ENCODE measurements at regions not wholly inside any gene's neighbourhood (a gene's known extent, or its start where the extent isn't known, plus 50 kb on each side); places are given as distances from the start of the nearest gene placed in this dataset.
"Not testable (repeated sequence)": the region's sequence is repeated elsewhere in the genome, so short reads cannot be mapped to it uniquely, and the experiment has no call there.

- Histone ChIP-seq H3K27ac (ENCODE audit: low read depth) (no peak overlapping the region), H3K4me1 (ENCODE audit: insufficient read depth) (peaks cover 2% of the 10 kb centered on the region), H3K36me3 (ENCODE audit: insufficient read depth) (no peaks in the 10 kb centered on the region), H3K4me3 (ENCODE audit: low read depth, low read length) (no peak overlapping the region)
- WGBS, result 87% methylated on average over 5 of the region's 5 CpGs
- no peak for DNase-seq (ENCODE audit: extremely low spot score)
Observed at GRCh38 chr10:57890691-57891090, 377.0 kb downstream of the IPMK start.

GRCh38 chr10:57885618-57885968 lies 382.1 kb downstream of the IPMK start:
- not testable (repeated sequence) for H3K27ac ChIP-seq (ENCODE audit: low read depth); H3K36me3 ChIP-seq (ENCODE audit: insufficient read depth); DNase-seq (ENCODE audit: extremely low spot score); H3K4me3 ChIP-seq (ENCODE audit: low read depth, low read length); H3K4me1 ChIP-seq (ENCODE audit: insufficient read depth)
- WGBS, result 60% methylated on average over 5 of the region's 5 CpGs

DNA sequence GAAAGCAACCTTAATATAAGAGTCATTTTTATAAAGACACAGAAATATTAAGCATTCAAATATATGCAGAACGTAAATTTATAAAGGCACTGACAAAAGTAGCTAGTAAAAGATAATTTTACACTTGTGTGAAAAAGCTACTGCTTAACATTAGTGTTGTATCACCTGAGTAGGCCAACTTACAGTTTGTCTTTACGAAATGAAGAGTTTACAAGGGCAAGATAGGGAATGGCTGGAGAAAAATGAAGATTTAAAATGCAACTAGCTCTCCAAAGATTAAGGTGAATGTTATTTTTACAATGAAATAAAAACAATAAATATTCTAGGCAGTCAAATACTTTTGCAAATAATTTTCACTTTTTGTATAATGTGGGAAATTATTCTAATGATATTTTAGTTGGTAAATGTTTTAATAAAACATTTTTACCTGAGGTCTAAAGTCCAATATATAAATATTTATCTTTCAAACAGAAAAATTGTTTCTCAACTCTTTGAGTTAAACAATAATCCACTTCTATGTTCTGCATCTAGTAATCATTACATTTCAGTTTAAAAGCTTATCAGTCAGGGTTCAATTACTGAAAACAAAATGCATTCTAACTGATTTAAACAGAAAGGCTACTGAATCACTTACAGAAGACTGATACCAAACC lies 382.6 kb downstream of the IPMK start:
- H3K4me1 ChIP-seq (ENCODE audit: insufficient read depth), result no peaks in the 10 kb centered on the region
- WGBS, result 66% methylated on average over 2 of the region's 2 CpGs
- H3K4me3 ChIP-seq (ENCODE audit: low read depth, low read length), result no peak overlapping the region
- DNase-seq (ENCODE audit: extremely low spot score), result no peak
- H3K27ac ChIP-seq (ENCODE audit: low read depth), result no peak overlapping the region
- no peaks in the 10 kb centered on the region for H3K36me3 ChIP-seq (ENCODE audit: insufficient read depth)

DNA sequence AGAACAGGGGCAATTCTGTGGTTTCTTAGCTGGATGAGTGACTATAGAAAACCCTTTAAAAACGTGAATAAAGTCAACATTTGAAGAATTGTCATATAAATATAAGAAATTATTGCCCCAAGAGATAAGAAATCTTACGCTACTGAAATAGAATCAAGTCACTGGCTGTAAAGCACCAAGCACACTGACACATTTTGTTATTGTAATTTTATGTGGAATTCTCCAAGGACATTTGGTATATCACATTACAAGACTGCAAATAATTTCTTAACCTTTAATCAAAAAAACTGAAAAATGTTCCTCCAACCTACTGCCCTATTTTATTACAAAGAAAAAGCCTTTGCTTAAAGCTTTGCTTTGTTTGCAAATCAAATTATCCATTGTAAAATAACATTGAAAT lies 383.3 kb downstream of the IPMK start:
- 40% methylated on average over 2 of the region's 2 CpGs for WGBS
- Histone ChIP-seq H3K27ac (ENCODE audit: low read depth) (no peak overlapping the region), H3K36me3 (ENCODE audit: insufficient read depth) (no peaks in the 10 kb centered on the region), H3K4me1 (ENCODE audit: insufficient read depth) (no peaks in the 10 kb centered on the region), H3K4me3 (ENCODE audit: low read depth, low read length) (no peak overlapping the region)
- no peak for DNase-seq (ENCODE audit: extremely low spot score)

DNA sequence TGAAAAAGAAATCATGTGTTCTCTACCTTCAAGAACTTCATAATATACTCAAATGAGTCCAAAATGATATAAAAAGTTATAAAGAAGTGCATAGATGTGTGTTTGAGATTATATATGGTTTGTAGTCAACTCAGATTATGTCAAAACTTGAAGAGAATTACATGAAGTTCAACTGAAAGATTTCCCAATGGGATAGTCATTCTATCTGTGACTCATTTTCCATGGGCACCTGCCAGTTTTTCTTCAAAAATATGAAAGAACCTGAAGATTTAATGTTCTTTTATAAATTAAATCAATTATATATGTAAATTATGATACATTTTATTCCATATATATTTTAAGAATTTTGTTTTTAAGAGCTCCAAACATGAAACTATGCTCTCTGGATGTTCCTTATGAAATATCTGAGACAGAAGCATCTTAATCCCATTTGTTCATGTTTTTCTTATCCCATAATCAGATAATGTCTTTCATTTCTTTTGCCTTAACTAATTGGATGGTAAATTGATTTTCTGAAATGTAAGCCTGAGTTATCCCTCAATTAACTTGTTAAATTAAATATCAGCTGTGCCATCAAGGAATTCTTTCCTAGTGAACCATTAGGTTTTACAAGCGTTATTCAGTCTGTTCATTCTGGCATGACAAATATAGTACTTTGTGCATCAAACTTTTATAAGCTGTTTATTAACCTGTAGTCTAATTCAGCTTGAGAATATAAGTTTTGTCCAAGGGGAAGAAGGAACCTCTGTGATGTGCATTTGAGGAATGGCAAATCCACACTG lies 387.1 kb downstream of the IPMK start:
- H3K4me3 ChIP-seq (ENCODE audit: low read depth, low read length), result no peak overlapping the region
- H3K27ac ChIP-seq (ENCODE audit: low read depth), result no peak overlapping the region
- H3K36me3 ChIP-seq (ENCODE audit: insufficient read depth), result no peaks in the 10 kb centered on the region
- H3K4me1 ChIP-seq (ENCODE audit: insufficient read depth), result no peaks in the 10 kb centered on the region
- WGBS, result 77% methylated on average over 1 of the region's 1 CpG
- no peak for DNase-seq (ENCODE audit: extremely low spot score)

- Histone ChIP-seq H3K36me3 (ENCODE audit: insufficient read depth) (no peaks in the 10 kb centered on the region), H3K4me3 (ENCODE audit: low read depth, low read length) (no peak overlapping the region), H3K27ac (ENCODE audit: low read depth) (no peak overlapping the region), H3K4me1 (ENCODE audit: insufficient read depth) (no peaks in the 10 kb centered on the region)
- no peak for DNase-seq (ENCODE audit: extremely low spot score)
- WGBS, result 84% methylated on average over 4 of the region's 4 CpGs
Observed at GRCh38 chr10:57874810-57875209, 392.9 kb downstream of the IPMK start.

- Histone ChIP-seq H3K27ac (ENCODE audit: low read depth) (no peak overlapping the region), H3K36me3 (ENCODE audit: insufficient read depth) (no peaks in the 10 kb centered on the region), H3K4me1 (ENCODE audit: insufficient read depth) (no peaks in the 10 kb centered on the region), H3K4me3 (ENCODE audit: low read depth, low read length) (no peak overlapping the region)
- no peak for DNase-seq (ENCODE audit: extremely low spot score)
- WGBS, result 63% methylated on average over 1 of the region's 1 CpG
Observed at GRCh38 chr10:57867241-57867640, 400.5 kb downstream of the IPMK start.

DNA sequence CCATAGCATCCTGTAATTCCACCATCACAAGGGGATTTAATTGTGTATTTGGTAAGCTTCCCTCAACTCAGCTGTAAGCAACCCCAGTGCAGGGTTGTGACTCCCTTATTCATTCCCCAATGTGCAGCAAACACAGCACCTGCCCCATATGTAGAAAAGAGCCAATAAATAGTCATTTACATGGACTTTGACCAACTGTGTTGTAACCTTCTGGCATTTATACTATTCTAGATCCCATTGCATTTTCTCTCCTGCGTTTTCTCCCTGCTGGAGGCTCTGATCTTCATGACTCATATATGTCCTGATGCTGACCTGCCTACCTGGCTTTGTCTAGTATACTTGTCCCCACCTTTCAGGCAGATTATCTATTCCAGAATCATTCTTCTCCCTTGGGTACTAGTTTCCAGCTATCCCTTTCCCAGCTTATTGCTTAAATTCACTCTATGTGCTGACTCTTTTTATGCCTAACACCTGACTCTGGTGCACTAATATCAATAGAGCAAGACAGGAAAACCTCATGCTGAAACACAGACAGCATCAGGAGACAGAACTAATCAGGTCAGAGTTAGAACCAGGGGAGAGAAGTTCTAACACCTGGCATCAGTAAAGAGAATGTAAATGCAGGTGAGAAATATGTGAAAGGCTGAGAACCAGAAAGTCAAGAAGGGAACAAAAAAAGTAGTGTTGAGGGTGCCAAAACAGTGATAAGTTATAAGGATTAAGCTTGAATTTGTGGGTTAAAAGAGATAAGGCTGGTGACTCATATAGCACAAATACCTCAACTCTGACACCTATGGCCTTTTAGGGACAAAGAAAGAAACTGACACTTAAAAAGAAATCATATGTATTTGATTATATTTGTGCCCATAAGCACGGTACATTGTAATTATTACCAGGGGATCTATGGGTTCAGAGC lies 402.7 kb downstream of the IPMK start:
- Histone ChIP-seq H3K27ac (ENCODE audit: low read depth) (no peak overlapping the region), H3K4me1 (ENCODE audit: insufficient read depth) (no peaks in the 10 kb centered on the region), H3K36me3 (ENCODE audit: insufficient read depth) (no peaks in the 10 kb centered on the region), H3K4me3 (ENCODE audit: low read depth, low read length) (no peak overlapping the region)
- no peak for DNase-seq (ENCODE audit: extremely low spot score)
- 28% methylated on average over 2 of the region's 2 CpGs for WGBS

DNA sequence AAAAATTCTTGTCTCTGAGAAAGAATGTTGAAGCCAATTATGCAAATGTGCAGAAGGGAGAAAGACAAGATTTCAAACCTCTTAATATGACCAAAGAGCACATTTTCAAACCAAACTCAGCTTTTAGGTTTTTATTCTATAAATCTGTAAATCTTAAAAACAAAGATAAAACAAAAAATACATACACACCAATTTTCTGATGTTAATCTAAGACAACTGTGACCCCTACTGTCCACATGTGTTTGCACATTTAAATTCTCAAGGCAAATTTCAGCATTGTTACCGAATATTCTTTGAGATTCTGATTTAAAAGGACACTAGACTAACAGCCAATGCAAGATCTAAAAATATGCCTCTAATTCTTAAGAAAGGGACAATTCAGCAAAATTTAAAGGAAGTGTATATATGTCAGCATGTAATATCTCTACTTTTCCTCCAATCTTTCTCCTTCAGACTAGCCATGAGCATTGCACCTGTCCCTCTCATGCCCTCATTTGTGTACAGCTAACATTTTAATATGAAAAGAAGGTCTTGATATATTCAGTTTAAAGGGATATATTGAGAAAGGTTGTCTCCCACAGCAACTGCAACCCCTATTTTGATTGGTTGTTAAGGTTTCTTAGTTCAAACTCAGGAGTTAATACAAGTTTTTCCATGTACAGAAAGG lies 417.9 kb downstream of the IPMK start:
- DNase-seq (ENCODE audit: extremely low spot score), result no peak
- Histone ChIP-seq H3K36me3 (ENCODE audit: insufficient read depth) (no peaks in the 10 kb centered on the region), H3K27ac (ENCODE audit: low read depth) (no peak overlapping the region), H3K4me1 (ENCODE audit: insufficient read depth) (no peaks in the 10 kb centered on the region), H3K4me3 (ENCODE audit: low read depth, low read length) (no peak overlapping the region)
- WGBS, result 34% methylated on average over 1 of the region's 1 CpG

- 34% methylated on average over 2 of the region's 2 CpGs for WGBS
- Histone ChIP-seq H3K4me1 (ENCODE audit: insufficient read depth) (no peaks in the 10 kb centered on the region), H3K4me3 (ENCODE audit: low read depth, low read length) (no peak overlapping the region), H3K27ac (ENCODE audit: low read depth) (no peak overlapping the region), H3K36me3 (ENCODE audit: insufficient read depth) (no peaks in the 10 kb centered on the region)
- DNase-seq (ENCODE audit: extremely low spot score), result no peak
Observed at GRCh38 chr10:57846307-57847065, 421.2 kb downstream of the IPMK start.

- H3K27ac ChIP-seq (ENCODE audit: low read depth), result no peak overlapping the region
Observed at GRCh38 chr10:57844387-57844998, 423.2 kb downstream of the IPMK start.

GRCh38 chr10:57830877-57831560 lies 436.7 kb downstream of the IPMK start:
- no peak overlapping the region for H3K27ac ChIP-seq (ENCODE audit: low read depth)
- H3K36me3 ChIP-seq (ENCODE audit: insufficient read depth), result no peaks in the 10 kb centered on the region
- H3K4me3 ChIP-seq (ENCODE audit: low read depth, low read length), result no peak overlapping the region
- no peak for DNase-seq (ENCODE audit: extremely low spot score)
- 77% methylated on average over 1 of the region's 1 CpG for WGBS
- no peaks in the 10 kb centered on the region for H3K4me1 ChIP-seq (ENCODE audit: insufficient read depth)

More at GRCh38 chr10:57844387-57844998, 423.2 kb downstream of the IPMK start:
- 68% methylated on average over 4 of the region's 4 CpGs for WGBS
- no peak for DNase-seq (ENCODE audit: extremely low spot score)
- no peaks in the 10 kb centered on the region for H3K4me1 ChIP-seq (ENCODE audit: insufficient read depth)
- H3K4me3 ChIP-seq (ENCODE audit: low read depth, low read length), result no peak overlapping the region
- H3K36me3 ChIP-seq (ENCODE audit: insufficient read depth), result no peaks in the 10 kb centered on the region
